Lung microvascular endothelial cell (primary cell): ENCODE measurements at regions not wholly inside any gene's neighbourhood (a gene's known extent, or its start where the extent isn't known, plus 50 kb on each side); places are given as distances from the start of the nearest gene placed in this dataset.
A peak's percentile ranks its signal among the peaks of the same experiment; 100 is the strongest.
"Not testable (repeated sequence)": the region's sequence is repeated elsewhere in the genome, so short reads cannot be mapped to it uniquely, and the experiment has no call there.

ENCODE experiments used
- DNase-seq, 2 donors: peaks; one replicate each; pipeline versions ENCODE4 v3.0.0 to v3.0.0-alpha.2; 2010; ENCODE audit warnings: low read depth in 2 of 2

DNA sequence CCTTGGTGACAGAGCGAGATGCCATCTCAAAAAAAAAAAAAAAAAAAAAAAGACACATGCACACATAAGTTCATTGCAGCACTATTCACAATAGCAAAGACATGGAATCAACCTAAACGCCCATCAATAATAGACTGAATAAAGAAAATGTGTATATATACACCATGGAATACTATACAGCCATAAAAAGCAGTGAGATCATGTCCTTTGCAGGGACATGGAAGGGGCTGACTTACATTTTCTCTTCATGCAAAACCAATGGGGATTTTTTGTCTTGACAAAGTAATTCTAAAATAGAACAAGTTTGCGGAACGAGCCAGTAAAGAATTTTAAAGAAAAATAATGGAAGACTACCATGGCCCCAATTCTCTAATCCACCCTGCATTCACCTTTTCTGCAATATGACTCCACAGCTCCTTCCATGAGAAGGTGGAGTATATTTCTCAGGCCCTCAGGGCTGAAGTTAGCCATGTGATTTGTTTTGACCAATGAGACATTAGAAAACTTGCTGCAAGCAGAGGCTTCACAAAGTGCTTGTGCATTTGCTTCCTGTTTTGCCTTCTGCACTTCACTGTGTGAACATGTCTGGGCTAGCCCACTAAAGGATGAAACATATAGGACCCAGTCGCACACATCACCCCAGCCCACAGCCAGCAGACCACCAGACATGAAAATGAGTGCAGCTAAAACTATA is 78.8 kb upstream of the NR5A2 start:
- DNase-seq: peak in 1 of 2 donors; percentile 10

DNA sequence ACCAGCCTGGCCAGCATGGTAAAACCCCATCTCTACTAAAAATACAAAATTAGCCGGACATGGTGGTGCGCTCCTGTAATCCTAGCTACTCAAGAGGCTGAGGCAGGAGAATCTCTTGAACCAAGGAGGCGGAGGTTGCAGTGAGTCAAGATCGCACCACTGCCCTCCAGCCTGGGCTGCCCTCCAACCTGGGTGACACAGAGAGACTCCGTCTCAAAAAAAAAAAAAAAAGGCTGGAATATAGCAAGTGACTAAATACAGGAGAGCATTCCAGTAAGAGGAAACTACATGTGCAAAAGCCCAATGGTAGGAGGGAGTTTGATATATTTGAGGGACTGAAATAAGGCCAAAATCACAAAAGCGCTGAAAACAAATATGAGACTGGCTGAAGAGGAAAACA is 76.5 kb upstream of the NR5A2 start:
- not testable (repeated sequence) for DNase-seq

DNA sequence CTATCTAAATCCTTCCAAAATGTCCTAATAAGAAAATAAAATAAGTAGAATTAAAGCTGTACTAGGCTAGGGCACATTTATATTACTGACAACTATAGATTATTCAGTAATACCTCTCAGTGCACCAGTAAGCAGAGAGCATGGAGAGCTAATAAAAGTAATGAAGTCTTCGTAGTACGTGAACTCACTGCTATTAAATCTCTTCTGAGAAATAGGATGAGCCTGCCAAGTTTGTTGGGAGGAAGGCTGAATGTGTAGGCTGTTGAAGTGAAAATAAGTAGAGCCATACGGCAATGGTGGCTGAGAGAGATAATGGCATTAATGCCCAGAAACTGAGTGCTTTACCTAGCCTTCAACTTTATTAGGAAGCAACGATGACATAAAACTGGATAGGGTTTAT is 73.9 kb upstream of the NR5A2 start:
- DNase-seq: no peak

DNA sequence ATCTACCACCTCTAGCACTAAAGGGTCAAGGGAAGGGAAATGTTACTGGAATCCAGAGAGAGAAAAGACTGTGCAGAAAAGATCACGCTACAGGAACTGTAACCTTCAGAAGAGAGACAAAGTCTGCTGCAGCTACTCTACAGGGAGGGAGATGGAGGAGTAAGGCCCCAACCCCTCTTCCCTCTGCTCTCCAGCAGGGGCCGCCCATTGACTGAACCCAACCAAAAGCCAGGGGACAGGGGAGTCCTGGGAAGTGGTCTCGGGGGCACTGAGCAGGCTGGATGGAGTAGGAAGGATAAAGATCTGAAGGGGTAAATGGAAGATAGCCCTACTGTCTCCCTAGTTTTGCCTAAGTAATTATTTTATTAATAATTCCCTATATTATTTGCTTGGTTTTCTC is 72.8 kb upstream of the NR5A2 start:
- peak in 1 of 2 donors; percentile 47 for DNase-seq

DNA sequence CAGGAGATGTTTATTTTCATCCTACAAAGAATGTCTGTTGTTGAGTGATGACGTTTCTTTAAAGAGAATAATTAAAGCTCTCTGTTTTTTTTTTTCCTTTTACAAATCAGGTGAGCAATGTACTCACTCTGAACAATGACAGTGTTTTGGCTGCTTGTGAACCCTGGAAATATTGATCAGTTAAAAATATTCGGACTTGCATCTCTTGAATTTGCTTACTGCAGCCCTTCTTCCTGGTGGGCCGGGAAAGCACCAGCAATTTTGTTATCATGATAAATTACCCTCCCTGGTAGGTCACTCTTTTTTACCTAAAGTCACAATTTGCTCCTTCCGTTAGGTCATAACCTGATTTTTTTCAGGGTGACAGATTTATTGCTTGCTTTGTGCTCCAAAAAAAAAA is 72.3 kb upstream of the NR5A2 start:
- DNase-seq: peak in 1 of 2 donors; percentile 10

DNA sequence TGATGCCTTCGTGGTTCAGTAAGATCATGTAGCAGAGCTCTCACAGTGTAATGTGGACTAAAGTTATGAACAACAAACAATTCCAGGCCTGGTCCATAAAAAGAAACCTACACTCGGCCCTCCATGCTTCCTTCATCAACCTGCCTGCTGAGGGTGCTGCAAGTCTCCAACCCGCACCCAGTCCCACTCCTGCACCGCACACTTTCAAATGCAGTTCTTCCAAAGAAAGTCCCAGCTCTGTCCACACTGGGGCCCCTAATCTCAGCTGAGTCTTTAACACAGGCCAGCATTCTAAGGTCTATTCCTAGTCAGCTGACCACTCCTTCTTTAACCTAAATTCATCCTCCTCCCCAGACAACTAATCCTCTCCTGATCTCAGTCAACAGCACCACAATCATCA is 71.5 kb upstream of the NR5A2 start:
- DNase-seq: no peak

DNA sequence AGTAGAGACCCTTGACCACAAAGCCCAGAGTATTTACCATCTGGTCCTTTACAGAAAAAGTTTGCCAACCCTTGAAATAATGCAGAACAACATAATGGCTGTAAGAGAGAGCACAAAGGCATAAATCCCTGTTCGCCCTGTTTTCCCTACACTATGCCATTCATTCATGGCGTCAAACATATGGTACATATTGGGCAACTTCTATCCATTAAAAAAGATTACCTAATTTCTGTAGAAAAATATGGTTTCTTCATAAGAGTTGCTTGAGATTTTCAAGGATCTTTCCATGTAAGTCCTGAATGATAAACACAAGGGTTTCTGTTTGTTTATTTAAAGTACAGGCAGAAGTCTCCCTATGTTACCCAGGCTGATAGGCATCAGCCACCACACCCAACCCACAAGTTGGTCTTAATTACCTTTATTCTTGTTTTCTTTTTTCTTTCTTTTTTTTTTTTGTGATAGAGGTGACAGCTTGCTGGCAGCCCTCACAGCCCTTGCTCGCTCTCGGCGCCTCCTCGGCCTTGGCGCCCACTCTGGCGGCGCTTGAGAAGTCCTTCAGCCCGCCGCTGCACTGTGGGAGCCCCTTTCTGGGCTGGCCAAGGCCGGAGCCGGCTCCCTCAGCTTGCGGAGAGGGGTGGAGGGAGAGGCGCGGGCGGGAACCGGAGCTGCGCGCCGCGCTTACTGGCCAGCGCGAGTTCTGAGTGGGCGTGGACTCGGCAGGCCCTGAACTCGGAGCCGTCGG is 68.3 kb upstream of the NR5A2 start:
- no peak for DNase-seq

DNA sequence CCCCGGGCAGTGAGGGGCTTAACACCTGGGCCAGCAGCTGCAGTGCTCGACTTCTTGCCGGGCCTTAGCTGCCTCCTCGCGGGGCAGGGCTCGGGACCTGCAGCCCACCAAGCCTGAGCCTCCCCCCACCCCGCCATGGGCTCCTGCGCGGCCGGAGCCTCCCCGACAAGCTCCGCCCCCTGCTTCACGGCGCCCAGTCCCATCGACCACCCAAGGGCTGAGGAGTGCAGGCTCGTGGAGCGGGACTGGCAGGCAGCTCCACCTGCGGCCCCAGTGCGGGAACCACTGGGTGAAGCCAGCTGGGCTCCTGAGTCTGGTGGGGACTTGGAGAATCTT is 67.8 kb upstream of the NR5A2 start:
- DNase-seq: no peak

DNA sequence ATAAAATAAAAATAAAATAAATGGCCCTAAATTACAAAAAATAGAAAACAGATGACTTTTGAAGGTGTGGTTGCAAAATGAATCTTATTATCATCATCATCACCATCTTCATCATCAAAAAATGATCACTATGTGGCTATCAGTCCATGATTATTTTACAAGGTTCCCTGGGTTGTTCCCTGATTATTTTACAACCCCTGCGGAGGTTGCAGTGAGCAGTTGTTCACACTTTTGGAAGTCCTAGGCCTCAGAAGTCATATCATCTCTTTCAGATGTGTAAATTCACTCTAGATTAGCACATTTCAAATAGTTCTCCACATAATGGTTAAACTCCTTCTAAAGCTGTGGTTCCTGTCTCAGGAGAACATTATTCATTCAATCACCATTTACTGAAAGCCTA is 57.4 kb upstream of the NR5A2 start:
- DNase-seq: no peak

DNA sequence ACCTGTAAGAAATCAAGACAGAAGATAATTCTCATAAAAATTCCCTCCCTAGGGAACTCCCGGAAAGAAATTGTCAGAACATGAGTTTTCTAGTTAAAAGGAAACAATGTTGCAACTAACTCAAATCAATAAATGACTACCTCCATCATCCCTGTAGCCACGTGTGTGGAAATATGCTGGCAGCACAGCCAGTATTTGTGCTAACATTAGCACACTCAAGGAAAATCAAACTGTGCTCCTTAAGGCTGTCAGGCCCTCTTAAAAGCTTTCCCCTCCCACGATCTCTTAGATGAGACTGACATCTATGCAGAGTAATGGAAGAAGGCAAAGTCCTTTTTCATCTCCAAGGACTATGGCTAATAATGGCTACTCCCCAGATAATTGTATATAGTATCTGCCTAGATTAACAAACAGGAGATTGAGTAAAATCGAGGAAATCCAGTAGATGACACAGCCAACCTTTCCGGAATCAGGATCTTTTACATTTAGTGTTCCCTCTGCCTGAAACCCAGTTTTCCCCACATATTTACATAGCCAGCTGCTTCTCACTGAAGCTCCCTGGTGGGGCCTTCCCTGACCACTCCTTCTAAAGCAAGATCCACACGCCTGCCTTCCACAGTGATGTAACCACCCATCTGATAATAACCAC is 50.9 kb upstream of the NR5A2 start:
- DNase-seq: no peak
